Stimulated activated CD8-positive, alpha-beta memory T cell treated with anti-CD3 and anti-CD28 coated beads, Interleukin-2, amount 100 ng/mL, for 1 hour (primary cell): ENCODE measurements at regions not wholly inside any gene's neighbourhood (a gene's known extent, or its start where the extent isn't known, plus 50 kb on each side); places are given as distances from the start of the nearest gene placed in this dataset.

Source experiments
- DNase-seq, 2 donors: peaks; one replicate each; pipeline ENCODE4 v3.0.0-alpha.2; 2020; ENCODE audit warnings: low read depth in 2 of 2

- DNase-seq: no peak
Measured at GRCh38 chr20:50286174-50286511, 95.5 kb downstream of the CEBPB start.

DNA sequence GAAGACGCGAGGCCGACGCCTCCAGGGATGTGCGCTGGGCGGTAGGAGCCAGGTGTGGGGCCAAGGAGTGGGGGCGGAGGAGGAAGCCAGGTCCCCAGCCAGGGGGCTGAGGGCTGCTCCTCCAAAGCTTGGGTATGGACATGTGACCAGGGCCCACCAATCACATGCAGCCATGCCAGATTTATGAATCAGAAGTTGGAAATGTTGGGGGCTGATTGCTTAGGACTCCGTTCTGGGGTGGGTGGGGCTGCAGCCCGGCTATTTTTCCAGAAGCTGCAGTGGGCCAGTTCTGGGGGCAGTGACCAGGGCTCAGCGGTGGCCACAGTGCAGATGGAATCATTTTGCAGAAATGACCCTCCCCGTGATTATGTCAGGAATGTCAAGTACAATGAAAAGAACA, 96.0 kb downstream of the CEBPB start:
- no peak for DNase-seq

DNA sequence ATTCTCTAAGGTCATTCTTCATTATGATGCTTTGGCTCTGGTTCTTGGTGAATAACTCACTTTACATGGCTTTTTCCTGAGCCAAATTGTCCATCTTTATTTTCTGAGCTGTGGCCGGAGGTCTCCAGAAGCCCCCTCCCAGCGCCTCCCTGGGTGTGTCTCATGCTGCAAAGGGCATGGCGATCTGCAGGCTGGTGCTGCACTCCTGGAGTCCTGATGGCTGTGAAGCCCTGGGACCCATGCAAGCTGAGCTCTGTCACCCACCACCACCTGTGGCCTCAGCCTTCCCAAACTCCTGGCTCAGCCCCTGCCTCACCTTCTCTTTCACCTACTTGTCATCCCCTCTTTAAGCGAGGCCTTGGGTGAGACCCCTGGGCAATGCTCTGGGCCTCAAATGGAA, 96.9 kb downstream of the CEBPB start:
- DNase-seq: no peak

- DNase-seq: no peak
Measured at GRCh38 chr20:50288128-50288623, 97.5 kb downstream of the CEBPB start.

GRCh38 chr20:50289581-50289980, 99.0 kb downstream of the CEBPB start:
- no peak for DNase-seq

- DNase-seq: no peak
Measured at GRCh38 chr20:50290112-50290511, 99.5 kb downstream of the CEBPB start.

GRCh38 chr20:50290808-50291207, 100.2 kb downstream of the CEBPB start:
- no peak for DNase-seq

DNA sequence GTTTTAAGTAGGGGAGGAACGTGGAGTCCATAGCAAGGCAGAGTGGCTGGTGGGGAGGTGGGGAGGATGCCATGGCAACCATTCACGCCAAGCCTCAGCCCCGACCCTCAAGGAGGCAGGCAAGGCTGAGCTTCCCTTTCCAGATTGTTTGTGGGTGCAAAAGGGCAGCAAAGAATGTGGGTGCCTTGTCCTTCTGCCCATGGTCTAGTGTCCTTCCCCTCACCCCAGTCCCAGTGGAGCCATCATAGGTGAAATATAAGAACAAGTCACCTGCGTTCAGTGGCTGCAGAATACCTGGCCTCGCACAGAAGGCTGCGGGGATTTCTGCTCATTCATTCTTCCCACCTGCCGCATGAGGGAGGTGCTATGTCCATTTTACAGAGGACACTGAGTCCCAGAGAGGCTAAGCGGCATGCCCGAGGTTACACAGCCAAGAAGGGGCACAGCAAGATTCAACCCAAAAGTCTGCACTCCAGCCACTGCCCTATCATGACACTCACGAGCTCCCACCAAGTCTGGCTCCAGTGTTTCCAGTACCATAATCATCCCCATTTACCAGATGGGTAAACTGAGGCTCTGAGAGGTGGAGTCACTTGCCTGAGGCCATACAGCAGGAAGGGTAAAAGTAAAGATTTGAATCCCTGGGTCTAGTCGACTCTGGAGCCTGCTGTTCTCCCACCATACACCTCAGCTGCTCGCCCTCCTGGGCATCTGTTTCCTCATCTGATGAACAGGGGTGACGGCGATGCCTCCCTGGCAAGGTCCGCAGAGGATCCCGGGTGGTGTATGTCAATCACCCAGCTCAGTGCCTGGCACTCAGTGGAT, 100.8 kb downstream of the CEBPB start:
- no peak for DNase-seq

- no peak for DNase-seq
Measured at GRCh38 chr20:50292079-50292590, 101.5 kb downstream of the CEBPB start.

GRCh38 chr20:50292591-50293283, 102.1 kb downstream of the CEBPB start:
- no peak for DNase-seq

- no peak for DNase-seq
Measured at GRCh38 chr20:50293284-50294139, 102.9 kb downstream of the CEBPB start.

DNA sequence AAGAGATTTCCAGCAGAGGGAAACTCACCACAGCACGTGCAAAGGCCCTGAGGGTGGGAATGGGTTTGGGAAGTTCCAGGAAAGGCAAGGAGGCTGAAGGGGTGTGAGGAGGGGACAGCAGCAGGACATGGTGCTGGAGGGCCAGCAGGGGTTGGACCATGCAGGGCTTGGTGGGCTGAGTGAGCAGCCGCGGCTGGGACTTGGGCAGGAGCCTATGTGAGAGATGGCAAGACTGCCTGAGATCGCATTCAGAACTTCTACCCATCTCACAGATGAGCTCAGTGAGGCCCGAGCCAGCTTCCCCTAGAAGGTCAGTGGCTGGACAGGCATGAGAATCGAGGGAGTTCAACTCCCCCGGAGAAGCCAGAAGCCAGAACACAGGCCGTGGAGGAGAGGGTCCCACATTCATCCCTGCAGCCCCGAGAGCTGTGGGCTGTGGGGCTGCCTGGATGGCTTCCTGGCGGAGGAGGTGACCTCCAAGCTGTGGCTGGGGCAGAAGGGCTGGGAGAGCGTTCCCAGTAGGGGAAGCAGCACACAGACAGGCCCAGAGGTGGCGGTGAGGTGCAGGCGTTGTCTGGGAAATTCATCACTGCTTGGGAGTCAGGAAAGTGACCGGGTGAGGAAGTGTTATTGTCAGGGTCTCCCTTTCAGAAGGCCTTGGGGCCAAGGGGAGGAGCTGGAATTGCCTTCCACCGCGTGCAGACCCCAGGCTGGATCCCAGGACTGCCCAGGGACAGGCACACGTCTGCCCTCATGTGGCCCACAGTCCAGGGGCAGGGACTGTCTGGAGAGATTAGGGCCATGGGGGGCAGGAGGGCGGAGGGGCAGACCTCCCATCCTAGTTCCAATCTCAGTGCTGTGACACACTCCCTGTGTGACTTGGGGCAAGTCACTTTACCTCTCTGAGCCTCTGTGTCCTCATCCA, 103.8 kb downstream of the CEBPB start:
- no peak for DNase-seq

- no peak for DNase-seq
Measured at GRCh38 chr20:50295345-50295744, 104.7 kb downstream of the CEBPB start.

DNA sequence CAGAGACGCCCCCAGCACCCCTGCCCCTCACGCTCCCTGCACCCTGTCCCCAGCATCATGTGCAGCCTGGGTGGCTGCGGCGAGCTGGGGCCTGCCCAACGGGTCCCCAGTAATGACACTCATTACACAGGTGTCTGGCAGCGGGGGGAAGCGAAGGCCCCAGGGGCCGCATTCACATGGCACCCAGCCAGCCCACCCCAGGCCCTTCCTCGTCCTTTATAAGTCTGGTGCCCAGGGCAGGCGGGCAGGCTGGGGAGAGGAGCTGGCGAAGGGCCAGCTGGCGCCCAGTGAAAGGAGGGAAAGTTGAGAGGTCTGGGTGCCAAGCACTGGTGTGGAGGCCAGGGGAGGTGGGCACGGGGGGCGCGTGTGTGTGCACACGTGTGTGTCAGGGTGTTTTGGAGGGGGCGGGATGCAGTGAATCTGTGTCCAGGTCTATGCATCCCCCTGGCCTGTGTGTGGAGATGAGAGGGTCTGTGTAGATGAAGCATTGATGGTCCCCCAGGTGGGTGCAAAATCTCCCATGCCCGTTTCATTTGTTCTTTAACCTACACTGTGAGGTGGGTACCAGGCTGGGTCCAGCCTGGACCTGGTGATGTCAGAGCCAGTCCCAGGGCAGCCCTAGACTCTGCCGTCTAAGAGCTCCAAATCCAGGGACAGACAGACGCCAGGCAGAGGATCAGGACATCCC, 105.3 kb downstream of the CEBPB start:
- DNase-seq: no peak

DNA sequence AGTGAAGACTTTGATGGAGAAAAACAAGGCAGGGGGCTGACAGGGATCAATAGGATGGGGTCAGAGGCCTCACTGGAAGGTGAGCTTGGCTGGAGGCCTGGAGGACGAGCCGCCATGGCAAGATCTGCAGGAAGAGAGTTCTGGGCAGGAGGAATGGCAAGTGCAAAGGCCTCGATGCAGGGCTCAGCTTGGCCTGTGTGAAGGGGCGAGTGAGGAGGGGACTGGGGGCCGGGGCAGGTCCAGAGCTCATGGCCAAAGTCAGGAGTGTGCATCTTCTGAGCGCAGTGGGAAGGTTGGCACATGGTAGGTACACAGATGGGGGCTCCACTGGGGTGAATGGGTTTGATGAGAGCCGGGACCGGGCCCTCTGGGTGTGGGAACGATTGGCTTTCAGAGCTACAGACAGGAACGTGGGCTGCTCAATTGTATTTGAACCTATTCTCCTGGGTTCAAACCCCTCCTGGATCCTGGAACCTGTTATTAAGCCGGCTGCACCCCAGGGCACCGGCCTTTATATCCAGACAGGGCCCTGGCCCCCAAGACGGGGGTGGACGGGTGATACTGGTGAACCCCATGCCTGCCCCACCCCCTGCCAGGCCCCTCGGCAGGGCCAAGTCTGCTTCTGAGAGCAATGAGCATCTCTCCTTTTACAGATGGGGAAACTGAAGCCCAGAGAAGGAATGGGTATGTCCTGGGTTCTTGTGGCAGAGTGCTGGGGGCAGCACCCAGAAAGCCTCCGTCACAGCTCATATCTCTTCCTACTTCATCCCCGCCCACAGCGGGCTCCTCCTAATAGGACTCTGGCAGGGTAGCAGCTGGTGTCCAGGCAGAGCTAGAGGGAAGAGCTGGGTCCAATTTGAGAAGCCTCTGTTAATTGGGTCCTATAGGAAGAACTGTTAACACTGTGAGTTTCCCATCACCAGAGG, 106.1 kb downstream of the CEBPB start:
- no peak for DNase-seq

DNA sequence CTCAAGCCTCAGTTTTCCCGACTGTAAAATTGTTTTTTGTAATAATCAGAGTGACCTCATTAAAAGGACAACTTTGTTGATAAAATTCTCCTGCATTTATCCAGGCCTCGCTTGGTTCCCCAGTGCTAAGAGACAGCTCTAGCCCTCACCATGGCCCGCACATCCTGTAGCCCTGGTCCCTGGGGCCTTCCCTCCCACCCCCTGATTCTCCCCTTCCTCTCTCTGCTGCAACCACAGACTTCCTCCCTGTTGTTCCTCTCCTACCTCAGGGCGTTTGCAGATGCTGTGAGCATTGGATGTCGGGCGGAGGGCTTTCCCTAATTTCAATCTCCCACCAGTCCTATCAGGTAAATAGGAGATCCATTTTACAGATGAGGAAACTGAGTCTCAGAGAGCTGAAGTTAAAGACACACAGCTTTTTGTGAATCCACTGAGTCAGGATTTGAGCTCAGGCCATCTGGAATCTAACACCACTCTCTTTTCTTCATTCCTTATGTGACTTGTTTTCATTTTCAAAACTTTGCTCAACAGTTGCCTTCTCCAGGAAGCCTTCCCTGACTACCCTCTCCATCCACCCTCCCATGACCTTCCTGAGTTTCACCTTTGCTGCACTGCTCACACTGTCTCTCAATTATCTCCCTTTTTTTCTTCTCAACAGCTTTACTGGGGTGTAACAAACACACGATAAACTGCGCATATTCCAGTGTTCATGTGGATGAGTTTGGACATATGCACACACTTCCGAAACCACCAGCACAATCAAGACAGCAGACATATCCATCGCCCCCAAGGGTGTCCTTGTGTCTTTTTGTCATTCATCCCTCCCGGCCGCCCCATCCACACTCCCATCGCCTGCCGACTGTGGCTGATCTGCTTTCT, 107.1 kb downstream of the CEBPB start:
- no peak for DNase-seq

DNA sequence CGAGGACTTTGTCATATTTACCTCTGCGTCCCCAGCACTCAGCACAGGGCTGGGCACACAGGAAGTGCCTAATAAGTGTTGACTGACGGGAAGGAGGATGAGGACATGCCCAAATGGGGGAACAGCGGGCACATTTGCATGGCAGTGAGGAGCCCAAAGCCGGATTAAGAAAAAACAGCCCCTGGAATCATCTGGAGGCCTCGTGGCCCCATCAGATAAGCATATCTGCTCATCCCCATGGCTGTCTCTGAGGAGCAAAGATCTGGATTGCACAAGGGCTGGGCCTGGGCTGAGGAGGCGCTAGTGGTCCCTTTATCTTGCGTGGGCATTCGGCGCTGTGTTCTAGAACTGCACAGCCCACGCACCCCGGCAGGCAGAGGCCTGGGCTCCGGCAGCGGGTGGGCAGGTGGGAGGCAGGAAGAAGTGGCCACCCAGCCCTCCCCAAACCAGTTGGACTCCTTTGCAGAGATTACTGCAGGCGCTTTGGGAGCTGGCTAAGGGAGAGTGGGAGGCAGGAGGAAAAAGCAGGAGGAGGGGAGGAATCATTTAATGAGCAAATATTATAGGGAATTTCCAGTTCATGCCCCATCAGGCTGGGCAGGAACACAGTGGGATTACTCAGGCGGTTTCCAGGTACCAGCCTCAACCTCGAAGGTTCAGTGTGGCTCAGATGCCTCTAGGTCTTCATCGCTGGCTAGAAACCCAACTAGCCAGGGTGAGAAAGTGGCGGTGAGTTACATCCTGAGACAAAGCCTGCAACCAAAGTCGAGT, 108.1 kb downstream of the CEBPB start:
- no peak for DNase-seq

DNA sequence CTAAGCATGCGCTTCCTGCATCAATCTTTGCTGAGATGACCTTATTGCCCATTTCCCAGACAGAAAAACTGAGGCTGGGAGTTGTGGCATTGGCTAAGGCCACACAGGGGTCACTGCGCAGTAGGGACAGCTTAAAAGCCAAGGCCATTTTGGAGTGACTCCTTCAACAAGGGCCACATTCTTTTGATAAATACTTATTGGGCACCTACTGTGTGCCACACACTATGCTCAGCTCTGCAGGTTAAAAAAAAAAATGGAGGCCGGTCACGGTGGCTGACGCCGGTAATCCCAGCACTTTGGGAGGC, 108.6 kb downstream of the CEBPB start:
- no peak for DNase-seq
